IPS DF 19.7 (cell line): ENCODE measurements at regions not wholly inside any gene's neighbourhood (a gene's known extent, or its start where the extent isn't known, plus 50 kb on each side); places are given as distances from the start of the nearest gene placed in this dataset.

Experiments
- DNase-seq: peaks from one replicate; pipeline ENCODE4 v3.0.0-alpha.2; 2013; ENCODE audit warnings: low read depth, low spot score

GRCh38 chr5:18102733-18103132 lies 468.5 kb downstream of the TAF11L14 start:
- DNase-seq: no peak

GRCh38 chr5:18105449-18105848 lies 471.2 kb downstream of the TAF11L14 start:
- no peak for DNase-seq

- no peak for DNase-seq
Measured at GRCh38 chr5:18111906-18112465, 477.7 kb downstream of the TAF11L14 start.

- DNase-seq: no peak
Measured at GRCh38 chr5:18113721-18114120, 479.5 kb downstream of the TAF11L14 start.

GRCh38 chr5:18114151-18114757 lies 480.0 kb downstream of the TAF11L14 start:
- DNase-seq: no peak

GRCh38 chr5:18117968-18118367 lies 483.7 kb downstream of the TAF11L14 start:
- no peak for DNase-seq

GRCh38 chr5:18119156-18119785 lies 485.0 kb downstream of the TAF11L14 start:
- peak; percentile 38 for DNase-seq

GRCh38 chr5:18141222-18141621 lies 507.0 kb downstream of the TAF11L14 start:
- DNase-seq: no peak

- no peak for DNase-seq
Measured at GRCh38 chr5:18142831-18143230, 508.6 kb downstream of the TAF11L14 start.

GRCh38 chr5:18152671-18153070 lies 518.4 kb downstream of the TAF11L14 start:
- DNase-seq: no peak

GRCh38 chr5:18158166-18158565 lies 523.9 kb downstream of the TAF11L14 start:
- no peak for DNase-seq

GRCh38 chr5:18159331-18159730 lies 525.1 kb downstream of the TAF11L14 start:
- DNase-seq: no peak

GRCh38 chr5:18171684-18172083 lies 537.4 kb downstream of the TAF11L14 start:
- DNase-seq: no peak

- no peak for DNase-seq
Measured at GRCh38 chr5:18179579-18179978, 545.3 kb downstream of the TAF11L14 start.

GRCh38 chr5:18181575-18181974 lies 547.3 kb downstream of the TAF11L14 start:
- no peak for DNase-seq

- no peak for DNase-seq
Measured at GRCh38 chr5:18195910-18196309, 561.6 kb downstream of the TAF11L14 start.

- no peak for DNase-seq
Measured at GRCh38 chr5:18197734-18198133, 563.5 kb downstream of the TAF11L14 start.

- no peak for DNase-seq
Measured at GRCh38 chr5:18202164-18202563, 567.9 kb downstream of the TAF11L14 start.

GRCh38 chr5:18203296-18203695 lies 569.0 kb downstream of the TAF11L14 start:
- no peak for DNase-seq

- no peak for DNase-seq
Measured at GRCh38 chr5:18213666-18214065, 579.4 kb downstream of the TAF11L14 start.

- DNase-seq: no peak
Measured at GRCh38 chr5:18216016-18216415, 581.8 kb downstream of the TAF11L14 start.

- DNase-seq: no peak
Measured at GRCh38 chr5:18216729-18217128, 582.5 kb downstream of the TAF11L14 start.

- no peak for DNase-seq
Measured at GRCh38 chr5:18219241-18219640, 585.0 kb downstream of the TAF11L14 start.
